RWPE2 (cell line): ENCODE measurements at regions not wholly inside any gene's neighbourhood (a gene's known extent, or its start where the extent isn't known, plus 50 kb on each side); places are given as distances from the start of the nearest gene placed in this dataset.

ENCODE experiments used
- ATAC-seq: fragments of 200-7000 bp; cut with Tn5 transposase; 3 replicates; pipeline ENCODE4 v1.9.1; 2021; ENCODE audit warnings: low read depth
- DNase-seq: peaks from one replicate; pipeline ENCODE4 v3.0.0-alpha.2; 2020; ENCODE audit warnings: low spot score
- H3K27ac ChIP-seq: fragments of 450-650 bp; 2 replicates; pipeline ENCODE4 v1.5.1; 2017; ENCODE audit warnings: mild to moderate bottlenecking; ENCODE audit not compliant: poor library complexity, severe bottlenecking
- H3K27me3 ChIP-seq: fragments of 250-450 bp; sonication (Bioruptor Pico); 2 replicates; pipeline ENCODE4 v1.5.1; 2021; ENCODE audit warnings: mild to moderate bottlenecking, moderate library complexity; ENCODE audit not compliant: insufficient read depth, poor library complexity, severe bottlenecking
- H3K36me3 ChIP-seq: fragments of 250-450 bp; sonication (Bioruptor Pico); 2 replicates; pipeline ENCODE4 v1.5.1; 2020; ENCODE audit warnings: low read depth, mild to moderate bottlenecking, moderate library complexity
- H3K4me1 ChIP-seq: fragments of 250-450 bp; sonication (Bioruptor Pico); 2 replicates; pipeline ENCODE4 v1.5.1; 2021; ENCODE audit warnings: mild to moderate bottlenecking, moderate library complexity; ENCODE audit not compliant: insufficient read depth, poor library complexity, severe bottlenecking
- H3K4me3 ChIP-seq: fragments of 250-450 bp; sonication (Bioruptor Pico); 2 replicates; pipeline ENCODE4 v1.5.1; 2021; ENCODE audit warnings: mild to moderate bottlenecking, moderate library complexity; ENCODE audit not compliant: severe bottlenecking
- H3K9me3 ChIP-seq: fragments of 250-450 bp; sonication (Bioruptor Pico); 2 replicates; pipeline ENCODE4 v1.5.1; 2021; ENCODE audit warnings: mild to moderate bottlenecking, moderate library complexity; ENCODE audit not compliant: severe bottlenecking
- TF ChIP-seq, protein P1 (sequence below): fragments of 450-650 bp; IDR thresholded peaks from one replicate; pipeline ENCODE4 v1.5.1; 2017; ENCODE audit warnings: mild to moderate bottlenecking, moderate library complexity; ENCODE audit not compliant: poor library complexity, severe bottlenecking

DNA sequence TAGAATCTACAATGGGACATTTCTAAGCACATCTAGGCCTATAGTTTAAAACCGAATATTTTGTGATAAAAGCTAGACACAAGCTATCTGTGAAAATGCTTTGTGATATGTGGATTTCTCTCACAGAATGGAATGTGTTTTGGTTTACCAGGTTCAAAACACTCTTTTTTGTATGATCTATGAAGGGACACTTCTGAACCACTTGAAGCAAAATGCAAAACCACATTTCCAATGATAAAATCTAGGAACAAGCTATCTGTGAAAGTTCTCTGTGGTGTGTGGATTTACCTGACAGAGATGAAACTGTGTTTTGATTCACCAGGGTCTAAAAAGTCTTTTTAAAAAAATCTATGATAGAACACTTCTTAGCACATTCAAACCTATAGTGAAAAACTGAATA lies 2192.4 kb downstream of the TP53TG3F start:
- no peak overlapping the region for H3K27ac ChIP-seq
- peaks cover 13% of the 10 kb centered on the region for H3K9me3 ChIP-seq
- H3K4me1 ChIP-seq = no peaks in the 10 kb centered on the region
- no peak for ATAC-seq
- H3K27me3 ChIP-seq = no peaks in the 10 kb centered on the region
- TF ChIP-seq, protein P1, sequence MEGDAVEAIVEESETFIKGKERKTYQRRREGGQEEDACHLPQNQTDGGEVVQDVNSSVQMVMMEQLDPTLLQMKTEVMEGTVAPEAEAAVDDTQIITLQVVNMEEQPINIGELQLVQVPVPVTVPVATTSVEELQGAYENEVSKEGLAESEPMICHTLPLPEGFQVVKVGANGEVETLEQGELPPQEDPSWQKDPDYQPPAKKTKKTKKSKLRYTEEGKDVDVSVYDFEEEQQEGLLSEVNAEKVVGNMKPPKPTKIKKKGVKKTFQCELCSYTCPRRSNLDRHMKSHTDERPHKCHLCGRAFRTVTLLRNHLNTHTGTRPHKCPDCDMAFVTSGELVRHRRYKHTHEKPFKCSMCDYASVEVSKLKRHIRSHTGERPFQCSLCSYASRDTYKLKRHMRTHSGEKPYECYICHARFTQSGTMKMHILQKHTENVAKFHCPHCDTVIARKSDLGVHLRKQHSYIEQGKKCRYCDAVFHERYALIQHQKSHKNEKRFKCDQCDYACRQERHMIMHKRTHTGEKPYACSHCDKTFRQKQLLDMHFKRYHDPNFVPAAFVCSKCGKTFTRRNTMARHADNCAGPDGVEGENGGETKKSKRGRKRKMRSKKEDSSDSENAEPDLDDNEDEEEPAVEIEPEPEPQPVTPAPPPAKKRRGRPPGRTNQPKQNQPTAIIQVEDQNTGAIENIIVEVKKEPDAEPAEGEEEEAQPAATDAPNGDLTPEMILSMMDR = no peak
- H3K36me3 ChIP-seq = no peaks in the 10 kb centered on the region
- no peak for DNase-seq
- H3K4me3 ChIP-seq = no peak overlapping the region

DNA sequence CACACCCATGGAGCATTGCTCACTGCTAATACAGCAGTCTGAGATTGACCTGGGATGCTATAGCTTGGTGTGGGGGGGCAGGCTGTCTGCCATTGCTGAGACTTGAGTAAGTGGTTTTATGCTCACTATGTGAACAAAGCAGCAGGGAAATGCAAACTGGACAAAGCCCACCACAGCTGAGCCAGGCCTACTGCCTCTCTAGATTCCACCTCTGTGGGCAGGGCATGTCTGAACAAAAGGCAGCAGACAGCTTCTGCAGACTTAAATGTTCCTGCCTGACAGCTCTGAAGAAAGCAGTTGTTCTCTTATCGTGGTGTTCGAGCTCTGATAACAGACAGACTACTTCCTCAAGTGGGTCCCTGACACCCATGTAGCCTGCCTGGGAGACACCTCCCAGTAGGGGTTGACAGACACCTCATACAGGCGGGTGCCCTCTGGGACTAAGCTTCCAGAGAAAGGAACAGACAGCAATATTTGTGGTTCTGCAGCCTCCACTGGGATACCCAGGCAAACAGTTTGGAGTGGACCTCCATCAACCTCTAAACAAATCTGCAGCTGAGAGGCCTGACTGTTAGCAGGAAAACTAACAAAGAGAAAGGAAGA lies 2204.8 kb downstream of the TP53TG3F start:
- H3K4me3 ChIP-seq = no peak overlapping the region
- no peak for DNase-seq
- no peaks in the 10 kb centered on the region for H3K9me3 ChIP-seq
- H3K27ac ChIP-seq = no peak overlapping the region
- H3K27me3 ChIP-seq = no peaks in the 10 kb centered on the region
- no peaks in the 10 kb centered on the region for H3K36me3 ChIP-seq
- ATAC-seq = no peak
- no peaks in the 10 kb centered on the region for H3K4me1 ChIP-seq
- TF ChIP-seq, protein P1 = no peak

DNA sequence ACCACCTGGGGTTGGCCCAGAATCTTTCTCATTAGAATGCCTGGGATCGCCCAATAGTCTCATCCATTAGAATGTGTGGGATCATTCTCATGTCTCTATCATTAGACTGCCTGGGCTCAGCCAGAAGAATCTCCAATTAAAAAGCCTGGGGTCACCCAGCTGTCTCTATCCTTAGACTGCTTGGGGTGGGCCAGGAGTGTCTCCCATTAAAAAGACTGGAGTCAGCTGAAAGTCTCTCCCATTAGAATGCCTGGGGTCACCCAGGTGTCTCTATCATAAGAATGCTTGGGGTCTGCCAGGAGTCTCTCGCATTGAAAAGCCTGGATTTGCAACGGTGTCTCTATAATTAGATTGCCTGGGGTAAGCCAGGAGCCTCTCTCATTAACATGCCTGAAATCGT lies 2225.7 kb downstream of the TP53TG3F start:
- H3K9me3 ChIP-seq = peaks cover 6% of the 10 kb centered on the region
- H3K4me1 ChIP-seq = no peaks in the 10 kb centered on the region
- no peak overlapping the region for H3K27ac ChIP-seq
- TF ChIP-seq, protein P1 = no peak
- no peaks in the 10 kb centered on the region for H3K27me3 ChIP-seq
- ATAC-seq = no peak
- no peaks in the 10 kb centered on the region for H3K36me3 ChIP-seq
- H3K4me3 ChIP-seq = no peak overlapping the region
- DNase-seq = no peak

DNA sequence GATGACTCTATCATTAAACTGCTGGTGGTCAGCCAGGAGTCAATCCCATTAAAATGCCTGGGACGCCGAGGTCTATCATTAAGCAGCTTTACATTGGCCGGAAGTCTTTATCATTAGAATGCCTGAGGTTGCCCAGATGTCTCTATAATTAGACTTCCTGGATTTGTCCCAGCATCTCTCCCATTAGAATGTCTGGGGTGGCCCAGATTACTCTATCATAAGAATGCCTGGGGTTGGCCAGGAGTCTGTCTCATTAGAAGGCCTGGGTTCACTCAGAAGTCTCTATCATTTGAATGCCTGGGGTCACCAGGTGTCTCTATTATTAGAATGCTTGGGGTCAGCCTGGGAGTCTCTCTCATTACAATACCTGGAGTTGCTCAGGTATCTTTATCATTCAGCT lies 2227.2 kb downstream of the TP53TG3F start:
- TF ChIP-seq, protein P1 = no peak
- no peak for DNase-seq
- ATAC-seq = no peak
- H3K36me3 ChIP-seq = no peaks in the 10 kb centered on the region
- H3K4me3 ChIP-seq = no peak overlapping the region
- H3K4me1 ChIP-seq = no peaks in the 10 kb centered on the region
- no peaks in the 10 kb centered on the region for H3K27me3 ChIP-seq
- H3K9me3 ChIP-seq = peaks cover 6% of the 10 kb centered on the region
- no peak overlapping the region for H3K27ac ChIP-seq

DNA sequence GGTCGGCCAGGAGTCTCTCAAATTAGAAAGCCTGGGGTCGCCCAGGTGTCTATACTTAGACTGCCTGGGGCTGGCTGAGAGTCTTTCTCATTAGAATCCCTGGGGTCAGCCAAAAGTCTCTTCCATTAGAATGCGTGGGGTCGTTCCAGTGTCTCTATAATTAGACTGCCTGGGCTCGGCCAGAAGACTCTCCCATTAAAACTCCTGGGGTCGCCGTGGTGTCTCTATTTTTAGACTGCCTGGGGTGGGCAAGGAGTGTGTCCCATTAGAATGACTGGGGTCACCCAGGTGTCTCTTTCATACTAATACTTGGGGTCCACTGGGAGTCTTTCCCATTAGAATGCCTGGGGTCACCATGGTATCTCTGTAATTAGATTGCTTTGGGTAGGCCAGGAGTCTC lies 2227.7 kb downstream of the TP53TG3F start:
- Histone ChIP-seq H3K27me3 (no peaks in the 10 kb centered on the region), H3K9me3 (peaks cover 6% of the 10 kb centered on the region), H3K27ac (no peak overlapping the region), H3K36me3 (no peaks in the 10 kb centered on the region), H3K4me1 (no peaks in the 10 kb centered on the region), H3K4me3 (no peak overlapping the region)
- TF ChIP-seq, protein P1 = no peak
- no peak for DNase-seq
- ATAC-seq = no peak
